ENCODE measurements at regions not wholly inside any gene's neighbourhood (a gene's known extent, or its start where the extent isn't known, plus 50 kb on each side); places are given as distances from the start of the nearest gene placed in this dataset.

GRCh38 chr15:66960519-66960918, 104.9 kb upstream of the SMAD3 start:
- H3K4me3 ChIP-seq (ENCODE audit: low read depth, low read length), result no peak overlapping the region
- no peak for TF ChIP-seq CTCF (IDR thresholded peaks at IDR 0.05; ENCODE audit: borderline replicate concordance, insufficient read depth, low read depth, low read length)

- no peak for TF ChIP-seq CTCF (IDR thresholded peaks at IDR 0.05; ENCODE audit: borderline replicate concordance, insufficient read depth, low read depth, low read length)
- H3K4me3 ChIP-seq (ENCODE audit: low read depth, low read length), result no peak overlapping the region
These were observed 104.0 kb upstream of the SMAD3 start for GRCh38 chr15:66961407-66961884.

GRCh38 chr15:66961901-66962300, 103.5 kb upstream of the SMAD3 start:
- TF ChIP-seq CTCF (IDR thresholded peaks at IDR 0.05; ENCODE audit: borderline replicate concordance, insufficient read depth, low read depth, low read length), result no peak
- H3K4me3 ChIP-seq (ENCODE audit: low read depth, low read length), result no peak overlapping the region

GRCh38 chr15:66962522-66962921, 102.9 kb upstream of the SMAD3 start:
- no peak overlapping the region for H3K4me3 ChIP-seq (ENCODE audit: low read depth, low read length)
- no peak for TF ChIP-seq CTCF (IDR thresholded peaks at IDR 0.05; ENCODE audit: borderline replicate concordance, insufficient read depth, low read depth, low read length)

GRCh38 chr15:66963084-66963483, 102.3 kb upstream of the SMAD3 start:
- no peak overlapping the region for H3K4me3 ChIP-seq (ENCODE audit: low read depth, low read length)
- no peak for TF ChIP-seq CTCF (IDR thresholded peaks at IDR 0.05; ENCODE audit: borderline replicate concordance, insufficient read depth, low read depth, low read length)

GRCh38 chr15:66963710-66964109, 101.7 kb upstream of the SMAD3 start:
- H3K4me3 ChIP-seq (ENCODE audit: low read depth, low read length), result no peak overlapping the region
- no peak for TF ChIP-seq CTCF (IDR thresholded peaks at IDR 0.05; ENCODE audit: borderline replicate concordance, insufficient read depth, low read depth, low read length)

- TF ChIP-seq CTCF (IDR thresholded peaks at IDR 0.05; ENCODE audit: borderline replicate concordance, insufficient read depth, low read depth, low read length), result no peak
- H3K4me3 ChIP-seq (ENCODE audit: low read depth, low read length), result no peak overlapping the region
These were observed 101.2 kb upstream of the SMAD3 start for GRCh38 chr15:66964111-66964738.

Data from GM12875 (cell line).